ENCODE measurements at regions not wholly inside any gene's neighbourhood (a gene's known extent, or its start where the extent isn't known, plus 50 kb on each side); places are given as distances from the start of the nearest gene placed in this dataset.

DNA sequence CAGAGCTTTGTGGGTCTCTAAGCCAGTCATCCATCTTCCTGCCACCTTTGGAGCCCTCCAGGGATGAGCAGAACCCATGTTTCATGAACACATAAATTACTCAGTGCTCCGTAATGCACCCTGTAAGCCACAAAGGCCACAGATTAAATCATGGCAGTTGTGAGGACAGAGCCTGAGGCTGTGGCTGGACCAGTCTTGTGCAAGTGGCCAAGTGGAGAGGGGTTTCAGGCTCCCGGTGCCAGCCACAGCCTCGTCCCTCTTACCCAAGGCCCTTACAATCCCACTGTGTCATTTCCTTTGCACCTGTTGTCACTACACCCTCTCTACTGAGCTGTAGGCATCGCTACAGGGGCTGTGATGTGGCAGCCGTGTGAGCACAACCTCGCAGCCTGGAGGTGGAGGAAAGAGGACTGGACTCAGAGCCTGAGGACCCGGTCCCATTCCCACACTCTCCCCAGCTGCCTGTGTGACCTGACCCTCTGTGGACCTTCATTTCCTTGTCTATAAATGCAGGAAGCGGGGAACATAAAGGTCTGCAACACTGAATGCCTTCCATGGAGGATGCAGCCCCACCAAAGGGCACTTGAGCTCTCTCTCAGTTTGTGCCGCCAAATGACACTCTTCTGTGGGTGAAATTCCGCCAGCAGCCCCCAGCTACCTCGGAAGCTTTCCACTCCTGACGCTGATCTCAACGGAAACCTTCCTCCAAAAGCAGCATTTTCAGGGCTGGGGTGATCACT is 792.0 kb downstream of the UQCRFS1 start:
- DNase-seq (ENCODE audit: low spot score): peak; percentile 36

DNA sequence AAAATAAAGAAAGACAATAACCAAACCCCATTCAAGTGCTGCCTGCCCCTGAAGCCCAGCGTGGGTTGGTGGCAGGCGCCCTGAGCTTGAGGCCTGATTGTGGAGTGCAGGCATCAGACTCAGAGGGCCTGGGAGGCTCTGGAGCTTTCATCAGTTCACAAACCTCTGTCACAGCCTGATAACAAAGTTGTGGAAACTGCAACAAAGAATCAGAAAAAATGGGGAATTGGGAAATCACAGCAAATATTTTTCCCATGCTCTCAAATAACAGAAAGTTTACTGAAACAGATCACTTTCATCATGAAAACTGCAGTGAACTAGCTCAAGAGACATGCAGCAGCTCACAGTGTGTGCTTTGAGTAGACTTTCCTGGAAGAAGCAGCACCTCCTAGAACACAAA is 793.6 kb downstream of the UQCRFS1 start:
- peak; percentile 3 for DNase-seq (ENCODE audit: low spot score)

DNA sequence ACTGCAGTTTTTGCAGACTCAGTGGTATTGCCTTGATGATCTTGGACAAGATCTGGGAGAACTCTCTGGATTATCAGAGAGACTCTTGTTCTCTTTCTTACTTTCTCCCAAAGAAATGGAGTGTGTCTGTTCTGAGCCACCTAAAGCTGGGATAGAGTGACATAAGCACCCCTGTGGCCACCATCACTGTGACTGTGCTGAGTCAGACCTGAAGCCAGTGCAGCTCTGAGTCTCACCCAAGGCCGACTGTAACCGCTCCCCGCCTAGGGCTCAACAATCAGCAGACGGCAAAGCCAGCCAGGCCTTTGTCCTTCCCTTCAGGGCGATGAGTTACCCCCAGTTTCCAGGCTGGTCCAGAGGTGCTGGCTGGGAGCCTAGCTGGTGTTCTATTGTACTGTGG is 795.6 kb downstream of the UQCRFS1 start:
- peak; percentile 57 for DNase-seq (ENCODE audit: low spot score)

DNA sequence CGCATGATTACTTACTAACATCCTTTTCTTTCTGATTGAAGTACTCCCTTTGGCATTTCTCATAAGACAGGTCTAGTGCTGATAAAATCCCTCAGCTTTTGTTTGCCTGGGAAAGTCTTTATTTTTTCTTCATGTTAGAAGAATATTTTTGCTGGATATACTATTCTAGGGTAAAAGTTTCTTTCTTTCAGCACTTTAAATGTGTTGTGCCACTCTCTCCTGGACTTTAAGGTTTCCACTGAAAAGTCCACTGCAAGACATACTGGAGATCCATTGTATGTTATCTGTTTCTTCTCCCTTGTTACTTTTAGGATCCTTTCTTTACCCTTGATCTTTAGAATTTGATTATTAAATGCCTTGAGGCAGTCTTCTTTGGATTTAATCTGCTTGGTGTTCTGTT is 796.7 kb downstream of the UQCRFS1 start:
- no peak for DNase-seq (ENCODE audit: low spot score)

DNA sequence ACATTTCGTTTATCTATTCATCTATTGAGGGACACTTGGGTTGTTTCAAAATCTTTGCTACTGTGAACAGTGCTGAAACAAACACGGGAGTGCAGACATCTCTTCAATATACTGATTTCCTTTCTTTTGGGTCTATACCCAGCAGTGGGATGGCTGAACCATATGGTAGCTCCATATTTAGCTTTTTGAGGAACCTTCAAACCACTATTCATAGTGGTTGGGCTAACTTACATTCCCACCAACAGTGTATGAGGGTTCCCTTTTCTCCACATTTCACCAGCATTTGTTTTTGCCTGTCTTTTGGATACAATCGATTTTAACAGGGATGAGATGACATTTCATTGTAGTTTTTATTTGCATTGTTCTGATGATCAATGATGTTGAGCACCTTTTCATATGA is 798.2 kb downstream of the UQCRFS1 start:
- no peak for DNase-seq (ENCODE audit: low spot score)

DNA sequence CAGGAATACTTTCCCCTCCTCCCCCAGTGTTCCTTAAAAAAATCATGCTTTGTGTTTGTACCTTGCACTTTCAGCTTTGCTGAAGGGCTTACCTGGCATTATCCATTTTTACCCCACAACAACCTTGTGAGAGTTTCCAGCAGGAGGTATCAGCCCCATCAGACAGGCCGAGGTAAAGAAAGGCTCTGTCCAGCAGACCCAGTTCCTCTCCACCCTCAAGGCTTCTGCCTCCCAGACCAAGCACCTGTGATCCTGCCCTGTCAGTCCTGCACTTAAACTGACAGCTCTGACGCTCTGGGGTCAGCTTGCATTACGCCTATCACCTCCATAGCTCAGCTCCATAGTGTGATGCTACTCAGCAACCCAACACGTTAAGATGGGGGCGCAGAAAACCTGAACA is 803.1 kb downstream of the UQCRFS1 start:
- DNase-seq (ENCODE audit: low spot score): peak; percentile 23

DNA sequence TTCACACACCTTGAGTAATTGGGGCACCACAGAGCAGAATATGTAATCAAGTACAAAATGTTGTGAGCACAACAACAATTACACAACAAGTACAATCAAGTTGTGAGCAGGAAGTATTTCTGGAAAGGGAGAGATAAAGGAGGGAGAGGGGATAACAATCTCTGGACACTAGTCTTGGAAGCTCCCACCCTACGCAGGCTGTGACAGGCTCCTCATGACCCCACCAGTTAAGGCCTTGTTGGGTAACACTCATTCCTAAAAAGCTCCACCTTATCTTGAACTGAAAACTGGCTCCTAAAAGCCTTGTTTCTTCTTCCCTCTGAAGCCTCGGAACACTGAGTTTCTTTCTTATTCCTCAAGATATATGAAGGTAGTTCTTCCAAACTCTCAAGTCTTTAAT is 806.0 kb downstream of the UQCRFS1 start:
- DNase-seq (ENCODE audit: low spot score): no peak

DNA sequence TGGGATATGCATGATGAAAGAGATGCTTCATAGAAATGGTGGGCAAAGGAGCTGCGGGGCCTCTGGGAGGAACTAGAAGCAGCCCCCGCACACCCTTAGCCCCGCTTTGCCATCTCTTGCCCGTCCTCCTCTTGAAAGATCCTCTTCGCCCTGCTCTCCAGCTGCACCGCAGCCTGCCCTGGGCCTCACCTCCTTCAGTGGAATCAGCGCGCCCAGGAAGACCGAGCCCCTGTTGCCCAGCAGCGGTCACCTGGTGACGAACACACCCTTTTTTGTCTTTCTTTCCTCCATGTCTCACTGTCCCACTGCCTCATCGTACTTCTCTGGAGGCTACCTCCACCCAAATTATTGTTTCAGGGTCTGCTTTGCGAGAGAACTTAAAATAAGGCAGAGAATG is 807.6 kb downstream of the UQCRFS1 start:
- DNase-seq (ENCODE audit: low spot score): no peak

DNA sequence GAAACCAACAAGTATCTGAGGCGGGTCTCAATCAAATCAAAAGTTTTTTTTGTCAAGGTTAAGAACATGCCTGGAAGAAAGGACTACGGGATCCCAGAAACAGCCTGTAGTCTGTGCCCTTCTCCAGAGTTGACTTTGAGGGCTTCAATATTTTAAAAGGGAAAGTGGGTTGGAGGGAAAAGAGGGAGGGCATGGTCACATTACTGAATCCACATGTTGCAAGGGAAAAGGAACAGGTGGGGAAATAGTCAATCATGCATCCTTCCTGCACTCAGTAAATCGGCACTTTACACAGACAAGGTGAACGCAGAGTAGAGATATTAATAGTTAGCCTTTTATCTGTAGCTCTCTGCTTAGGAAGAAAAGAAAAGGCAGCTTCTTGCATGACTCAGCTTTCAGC is 808.5 kb downstream of the UQCRFS1 start:
- no peak for DNase-seq (ENCODE audit: low spot score)

DNA sequence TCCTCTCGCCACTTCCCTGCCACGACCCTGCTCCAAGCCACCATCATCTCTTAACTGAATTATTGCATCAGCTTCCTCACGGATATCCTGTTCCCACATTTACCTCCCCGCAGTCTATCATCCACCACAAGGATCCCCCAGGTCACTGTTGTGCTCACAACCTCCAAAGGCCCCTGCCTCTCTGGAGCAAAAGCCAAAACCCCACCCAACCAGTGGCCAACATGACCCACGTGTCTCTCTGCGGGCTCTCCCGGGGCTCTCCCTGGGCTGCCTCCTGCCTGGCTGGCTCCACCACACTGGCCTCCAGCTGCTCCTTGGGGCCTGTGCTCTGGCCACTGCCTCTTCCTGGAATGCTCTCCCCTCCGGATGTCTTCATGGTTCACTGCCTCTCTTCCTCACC is 809.3 kb downstream of the UQCRFS1 start:
- DNase-seq (ENCODE audit: low spot score): no peak

DNA sequence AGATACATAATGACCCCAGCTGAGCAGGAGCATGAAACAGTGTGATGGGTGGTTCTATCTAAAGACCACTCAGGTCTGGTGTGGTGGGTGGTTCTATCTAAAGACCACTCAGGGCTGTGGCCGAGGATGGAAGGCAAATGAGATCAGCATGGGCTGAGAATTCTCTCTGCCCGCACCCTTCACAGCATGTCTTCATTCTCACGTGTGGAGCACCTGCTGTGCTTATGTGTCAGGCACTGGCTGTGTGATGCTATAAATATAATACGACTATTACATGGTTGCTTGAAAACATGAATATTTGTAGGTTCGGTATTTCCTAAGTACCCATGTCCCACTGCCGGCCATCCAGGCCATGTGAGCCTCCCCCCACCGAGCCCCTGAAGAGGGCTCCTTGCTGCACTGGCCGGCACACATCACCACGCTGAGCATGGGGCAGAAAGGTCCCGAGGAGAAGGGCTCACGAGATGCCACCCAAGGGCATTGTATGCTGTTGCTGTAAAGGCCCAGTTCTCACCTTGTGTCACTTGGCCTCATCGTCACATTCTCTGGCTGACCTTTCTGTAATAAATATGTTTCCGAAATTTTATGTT is 810.2 kb downstream of the UQCRFS1 start:
- no peak for DNase-seq (ENCODE audit: low spot score)

DNA sequence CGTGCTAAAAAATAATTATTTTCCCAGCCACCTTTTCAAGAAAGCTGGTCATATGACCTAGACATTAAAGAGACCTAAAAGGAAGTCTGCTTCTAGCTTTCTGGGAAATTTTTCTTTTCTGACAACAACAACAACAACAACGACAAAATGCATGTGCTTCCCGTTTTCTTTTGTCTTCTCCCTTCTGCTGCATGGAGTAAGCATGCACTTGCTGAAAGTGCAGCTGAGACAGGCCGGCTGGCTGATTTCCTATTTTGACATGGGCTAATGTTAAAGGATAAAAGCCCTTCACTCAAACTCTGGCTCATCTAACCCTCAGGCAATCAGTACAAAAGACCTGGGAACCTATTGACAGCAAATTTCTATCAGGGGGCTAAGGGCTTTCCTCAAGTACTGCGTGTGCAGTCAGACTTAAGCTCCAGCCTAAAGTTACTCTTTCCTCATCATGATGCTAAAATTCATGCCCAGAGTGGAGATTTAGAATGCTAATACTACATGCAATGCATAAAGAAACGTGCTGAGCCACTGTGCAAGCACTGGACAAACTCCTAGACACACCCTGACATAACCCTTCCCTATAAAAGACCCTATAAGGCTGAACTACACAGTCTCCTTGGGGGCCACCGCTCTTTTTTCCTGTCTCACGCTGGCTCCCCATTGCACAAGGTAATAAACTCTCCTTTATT is 811.1 kb downstream of the UQCRFS1 start:
- DNase-seq (ENCODE audit: low spot score): no peak

DNA sequence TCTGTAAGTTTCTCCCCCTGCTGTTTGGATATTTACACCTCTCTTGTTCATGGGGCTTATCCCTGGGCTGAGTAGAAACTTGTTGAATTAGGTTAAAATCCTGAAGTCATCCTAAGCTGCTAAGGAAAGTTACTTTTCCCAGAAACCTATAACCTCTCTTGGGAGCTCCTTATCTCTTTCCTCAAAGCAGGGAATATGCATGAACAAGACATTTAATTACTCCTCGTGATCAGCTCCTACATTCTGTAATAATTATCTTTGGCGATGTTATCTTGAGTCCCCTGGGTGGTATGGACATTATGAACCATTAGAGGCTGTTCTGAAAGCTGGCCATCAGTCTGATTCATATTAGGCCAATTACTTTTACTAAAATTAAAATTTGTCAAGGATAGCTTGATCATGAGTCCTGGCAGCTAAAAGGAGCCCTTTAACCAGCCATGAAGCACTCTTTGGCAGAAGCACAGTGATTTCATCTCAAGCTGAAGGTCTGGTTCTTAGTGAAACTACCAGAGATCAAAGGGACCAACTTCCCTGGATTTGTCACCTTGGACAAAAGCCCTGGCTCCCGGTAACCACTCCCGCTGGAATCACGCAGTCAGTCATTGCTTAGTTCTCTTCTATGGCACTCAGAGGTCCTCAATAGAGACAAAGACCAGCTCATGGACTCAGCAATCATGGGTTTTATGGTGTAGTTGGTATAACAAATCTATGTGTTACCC is 811.8 kb downstream of the UQCRFS1 start:
- DNase-seq (ENCODE audit: low spot score): no peak

DNA sequence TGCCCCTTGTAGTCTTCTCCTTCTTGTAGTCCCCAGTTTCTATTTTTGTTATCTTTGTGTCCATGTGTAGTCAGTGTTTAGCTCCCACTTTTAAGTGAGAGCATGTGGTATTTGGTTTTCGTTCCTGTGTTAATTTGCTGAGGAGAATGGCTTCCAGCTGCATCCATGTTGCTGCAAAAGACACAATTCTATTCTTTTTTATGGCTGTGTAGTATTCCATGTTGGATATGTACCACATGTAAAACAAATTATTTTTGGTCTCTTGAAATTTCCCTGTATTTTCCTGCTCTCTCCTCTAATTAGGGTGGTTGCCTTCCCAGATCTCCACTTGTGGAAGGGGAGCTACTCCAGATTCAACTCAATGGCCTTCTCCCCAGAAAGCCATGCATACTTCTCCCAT is 813.8 kb downstream of the UQCRFS1 start:
- no peak for DNase-seq (ENCODE audit: low spot score)

DNA sequence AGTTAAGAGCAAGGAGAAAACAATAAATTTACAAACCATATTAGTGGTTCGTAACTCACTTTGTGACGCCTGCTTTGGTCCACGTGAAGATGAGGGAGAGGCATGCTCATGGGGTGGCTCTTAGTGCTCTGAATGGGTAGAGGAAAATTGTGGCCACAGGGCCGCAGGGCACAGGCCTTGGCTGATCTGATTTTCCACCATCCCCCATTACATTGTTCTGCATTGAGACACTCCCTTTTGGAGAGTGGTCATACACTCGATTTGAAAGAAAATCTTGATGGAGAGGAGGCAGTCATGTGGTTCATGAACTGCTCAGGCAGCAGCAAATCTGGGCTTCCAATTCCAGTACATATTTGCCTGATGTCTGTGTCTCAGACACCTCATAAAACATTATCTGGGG is 815.2 kb downstream of the UQCRFS1 start:
- no peak for DNase-seq (ENCODE audit: low spot score)

DNA sequence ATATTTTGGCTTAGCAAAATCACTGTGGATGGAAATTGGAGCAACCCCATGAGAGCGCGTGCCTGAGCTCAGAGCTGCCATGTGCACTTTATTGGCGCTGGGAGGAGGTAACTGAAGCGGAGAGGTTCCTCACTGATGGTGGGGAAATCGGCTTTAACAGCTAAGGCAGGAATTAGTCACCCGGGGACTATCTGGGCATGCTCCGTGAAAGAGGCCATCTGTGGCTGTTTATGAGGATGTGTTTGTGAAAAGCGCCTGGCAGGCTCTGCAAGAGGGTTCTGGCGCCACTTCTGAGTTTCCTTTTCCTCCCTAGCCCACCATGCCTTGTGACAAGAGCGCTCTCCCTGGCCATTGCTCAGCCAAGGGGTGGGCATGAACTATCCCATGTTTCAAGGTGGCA is 815.6 kb downstream of the UQCRFS1 start:
- no peak for DNase-seq (ENCODE audit: low spot score)

DNA sequence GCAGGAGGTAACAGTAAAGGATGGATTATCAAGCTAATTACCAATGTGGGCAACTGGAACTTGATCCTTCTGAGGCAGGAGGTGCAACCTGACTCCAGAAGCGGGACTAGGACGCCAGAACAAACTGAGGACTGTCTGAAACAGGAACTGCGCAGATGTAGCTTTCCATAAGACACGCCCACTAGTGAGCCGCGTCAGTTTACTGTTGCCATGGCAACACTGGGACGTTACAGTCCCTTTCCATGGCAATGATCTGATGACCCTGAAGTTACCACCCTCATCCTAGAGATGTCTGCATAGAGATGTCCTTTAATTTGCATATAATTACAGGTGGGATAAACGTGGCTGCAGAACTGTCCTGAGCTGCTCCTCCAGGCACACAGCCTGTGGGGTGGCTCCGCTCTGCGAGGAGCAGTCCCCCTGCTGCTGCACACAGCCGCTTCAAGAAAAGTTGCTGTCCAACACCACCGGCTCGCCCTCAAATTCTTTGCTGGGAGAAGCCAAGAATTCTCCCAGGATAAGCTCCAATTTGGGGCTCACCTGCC is 816.6 kb downstream of the UQCRFS1 start:
- DNase-seq (ENCODE audit: low spot score): no peak

DNA sequence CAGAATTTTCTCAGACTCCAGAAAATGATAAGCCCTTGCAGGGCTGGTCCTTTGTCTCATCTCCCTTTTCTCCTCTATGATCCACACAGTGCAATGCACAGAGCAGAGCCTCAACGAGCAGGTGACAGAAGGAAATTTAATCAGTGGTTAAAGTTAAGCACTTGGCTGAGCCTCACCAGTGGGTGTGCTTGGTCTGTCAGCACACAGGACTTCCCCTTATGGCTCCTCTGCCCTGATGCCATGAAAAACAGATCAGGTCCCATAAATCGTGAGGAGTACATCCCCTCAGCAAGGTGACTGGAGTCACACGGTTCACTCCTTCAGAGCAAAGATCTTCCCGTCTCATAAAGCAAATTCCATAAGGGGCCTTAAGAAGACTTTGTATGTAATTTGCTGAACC is 818.2 kb downstream of the UQCRFS1 start:
- no peak for DNase-seq (ENCODE audit: low spot score)

DNA sequence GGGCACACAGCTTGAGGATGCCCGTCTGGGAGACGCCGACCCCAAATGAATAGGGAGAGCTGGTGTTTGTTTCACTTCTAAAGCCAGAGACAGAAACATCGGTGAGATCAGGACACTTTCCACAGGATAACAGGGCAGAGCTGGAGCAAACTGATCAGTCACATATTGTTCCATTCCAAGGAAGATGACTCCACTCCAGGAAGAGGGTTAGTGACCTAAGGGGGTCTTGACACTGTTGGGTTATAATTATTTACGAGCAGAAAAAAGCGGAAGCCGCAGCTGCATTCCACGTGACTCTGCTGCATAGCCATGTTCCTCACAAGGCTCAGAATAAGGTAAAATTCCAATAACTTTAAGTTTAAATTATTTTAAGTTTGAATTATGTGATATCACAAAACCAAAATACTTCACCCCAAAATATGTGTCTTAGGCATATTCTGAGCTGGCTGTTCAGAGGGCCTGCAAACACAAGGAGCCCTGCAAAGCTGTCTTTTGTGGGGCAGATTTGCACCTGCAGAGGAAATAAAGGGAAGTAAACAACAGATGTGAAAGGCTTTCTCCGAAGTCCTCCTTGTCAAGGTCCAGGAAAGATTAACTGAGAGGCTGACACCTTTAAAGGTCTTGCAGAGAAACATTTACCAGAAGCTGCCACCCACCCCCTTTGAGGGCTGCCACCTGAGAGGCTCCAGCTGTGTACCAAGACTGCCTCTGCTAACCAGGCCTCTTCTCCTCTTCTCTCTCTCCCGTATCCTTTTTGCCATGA is 819.2 kb downstream of the UQCRFS1 start:
- no peak for DNase-seq (ENCODE audit: low spot score)

DNA sequence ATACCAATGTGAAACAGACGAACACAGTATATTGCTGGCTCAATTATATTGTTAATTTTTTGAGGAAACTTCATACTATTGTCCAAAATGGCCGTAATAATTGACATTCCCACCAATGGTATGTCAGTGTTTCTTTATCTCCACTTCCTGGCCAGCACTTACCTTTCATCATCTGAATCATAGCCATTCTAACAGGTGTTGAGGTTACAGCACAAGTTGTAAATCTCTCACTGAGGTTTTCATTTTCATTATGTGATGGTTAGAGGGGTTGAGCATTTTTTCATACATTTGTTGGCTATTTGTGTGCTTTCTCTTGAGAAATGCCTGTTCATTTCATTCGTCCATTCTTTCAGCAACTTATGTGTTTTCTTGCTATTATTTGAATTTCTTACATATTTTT is 824.0 kb downstream of the UQCRFS1 start:
- DNase-seq (ENCODE audit: low spot score): no peak

DNA sequence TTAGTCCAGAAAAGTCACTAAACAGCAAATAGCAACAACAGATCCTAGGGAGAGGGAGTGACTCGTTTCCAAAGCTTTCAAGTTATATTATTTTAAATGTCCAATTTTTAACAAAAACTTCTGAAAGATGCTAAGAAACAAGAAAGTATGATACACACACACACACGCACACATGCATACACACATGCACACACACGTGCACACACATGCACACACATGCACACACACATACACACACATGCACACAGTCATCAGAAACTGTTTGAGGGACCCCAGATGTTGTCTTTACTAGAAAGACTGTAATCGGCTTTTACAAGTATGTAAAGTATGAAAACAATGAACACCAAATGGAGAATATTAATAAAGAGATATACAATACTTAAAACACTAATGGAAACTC is 825.4 kb downstream of the UQCRFS1 start:
- DNase-seq (ENCODE audit: low spot score): no peak

DNA sequence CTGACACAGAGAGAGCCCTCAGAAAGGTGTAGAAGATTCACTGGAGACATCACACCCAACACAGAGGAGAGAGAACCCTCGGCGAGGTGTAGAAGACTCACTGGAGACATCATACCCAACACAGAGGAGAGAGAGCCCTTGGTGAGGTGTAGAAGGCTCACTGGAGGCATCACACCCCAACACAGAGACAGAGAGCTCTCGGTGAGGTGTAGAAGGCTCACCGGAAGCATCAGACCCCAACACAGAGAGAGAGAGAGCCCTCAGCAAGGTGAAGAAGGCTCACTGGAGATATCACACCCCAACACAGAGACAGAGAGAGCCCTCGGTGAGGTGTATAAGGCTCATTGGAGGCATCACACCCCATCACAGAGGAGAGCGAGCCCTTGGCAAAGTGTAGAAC is 826.5 kb downstream of the UQCRFS1 start:
- no peak for DNase-seq (ENCODE audit: low spot score)

Measured in left forelimb (tissue), 1 donor.